ENCODE measurements at regions not wholly inside any gene's neighbourhood (a gene's known extent, or its start where the extent isn't known, plus 50 kb on each side); places are given as distances from the start of the nearest gene placed in this dataset.

DNA sequence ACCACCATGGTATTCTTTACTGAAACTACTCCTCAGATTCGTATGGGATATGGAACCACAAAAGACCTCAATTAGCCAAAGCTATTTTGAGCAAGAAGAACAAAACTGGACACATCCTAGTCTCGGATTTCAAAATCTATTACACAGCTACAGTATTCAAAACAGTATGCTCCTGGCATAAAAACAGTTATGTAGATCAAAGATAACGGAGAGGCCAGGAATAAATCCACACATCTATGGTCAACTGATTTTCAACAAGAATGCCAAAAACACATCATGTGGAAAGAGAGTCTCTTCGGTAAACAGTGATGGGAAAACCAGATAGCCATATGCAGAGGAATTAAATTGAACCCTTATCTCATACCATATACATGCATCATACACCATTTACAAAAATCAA lies 155.3 kb downstream of the SPCS3 start:
- TF ChIP-seq TCF7L2 (IDR thresholded peaks at IDR 0.05; ENCODE audit: borderline replicate concordance, extremely low read depth, insufficient read depth, insufficient read length) (no peak), SRF (IDR thresholded peaks at IDR 0.05; ENCODE audit: low read depth) (no peak), CBX3 (IDR thresholded peaks at IDR 0.05; ENCODE audit: low read depth) (no peak)
